ENCODE measurements at regions not wholly inside any gene's neighbourhood (a gene's known extent, or its start where the extent isn't known, plus 50 kb on each side); places are given as distances from the start of the nearest gene placed in this dataset.

DNA sequence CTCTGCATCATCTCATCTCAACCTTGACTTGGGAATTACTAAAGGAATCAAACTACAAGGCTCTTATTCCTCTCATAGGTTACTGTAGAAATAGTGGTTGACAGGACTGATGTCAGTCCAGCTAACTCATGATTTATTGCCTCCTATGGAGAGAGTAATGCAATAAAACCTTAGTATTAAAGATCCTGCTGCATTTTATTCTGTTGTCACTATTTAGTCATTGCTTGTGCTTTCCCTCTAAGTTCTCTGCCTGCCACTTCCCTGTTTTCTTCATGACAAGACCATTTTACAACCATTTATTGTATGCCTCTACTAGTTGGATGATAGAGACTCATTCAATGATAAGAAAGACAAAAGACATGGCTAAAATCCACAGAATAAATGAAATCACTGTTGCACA lies 134.1 kb upstream of the GRM7 start (continued):
- TF ChIP-seq, protein P1, sequence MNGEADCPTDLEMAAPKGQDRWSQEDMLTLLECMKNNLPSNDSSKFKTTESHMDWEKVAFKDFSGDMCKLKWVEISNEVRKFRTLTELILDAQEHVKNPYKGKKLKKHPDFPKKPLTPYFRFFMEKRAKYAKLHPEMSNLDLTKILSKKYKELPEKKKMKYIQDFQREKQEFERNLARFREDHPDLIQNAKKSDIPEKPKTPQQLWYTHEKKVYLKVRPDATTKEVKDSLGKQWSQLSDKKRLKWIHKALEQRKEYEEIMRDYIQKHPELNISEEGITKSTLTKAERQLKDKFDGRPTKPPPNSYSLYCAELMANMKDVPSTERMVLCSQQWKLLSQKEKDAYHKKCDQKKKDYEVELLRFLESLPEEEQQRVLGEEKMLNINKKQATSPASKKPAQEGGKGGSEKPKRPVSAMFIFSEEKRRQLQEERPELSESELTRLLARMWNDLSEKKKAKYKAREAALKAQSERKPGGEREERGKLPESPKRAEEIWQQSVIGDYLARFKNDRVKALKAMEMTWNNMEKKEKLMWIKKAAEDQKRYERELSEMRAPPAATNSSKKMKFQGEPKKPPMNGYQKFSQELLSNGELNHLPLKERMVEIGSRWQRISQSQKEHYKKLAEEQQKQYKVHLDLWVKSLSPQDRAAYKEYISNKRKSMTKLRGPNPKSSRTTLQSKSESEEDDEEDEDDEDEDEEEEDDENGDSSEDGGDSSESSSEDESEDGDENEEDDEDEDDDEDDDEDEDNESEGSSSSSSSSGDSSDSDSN (CRISPR knock-in tag; IDR thresholded peaks at IDR 0.05) = no peak
- TF ChIP-seq, protein P2, sequence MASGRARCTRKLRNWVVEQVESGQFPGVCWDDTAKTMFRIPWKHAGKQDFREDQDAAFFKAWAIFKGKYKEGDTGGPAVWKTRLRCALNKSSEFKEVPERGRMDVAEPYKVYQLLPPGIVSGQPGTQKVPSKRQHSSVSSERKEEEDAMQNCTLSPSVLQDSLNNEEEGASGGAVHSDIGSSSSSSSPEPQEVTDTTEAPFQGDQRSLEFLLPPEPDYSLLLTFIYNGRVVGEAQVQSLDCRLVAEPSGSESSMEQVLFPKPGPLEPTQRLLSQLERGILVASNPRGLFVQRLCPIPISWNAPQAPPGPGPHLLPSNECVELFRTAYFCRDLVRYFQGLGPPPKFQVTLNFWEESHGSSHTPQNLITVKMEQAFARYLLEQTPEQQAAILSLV (CRISPR knock-in tag; IDR thresholded peaks at IDR 0.05; ENCODE audit: borderline replicate concordance) = no peak
- TF ChIP-seq, protein P3, sequence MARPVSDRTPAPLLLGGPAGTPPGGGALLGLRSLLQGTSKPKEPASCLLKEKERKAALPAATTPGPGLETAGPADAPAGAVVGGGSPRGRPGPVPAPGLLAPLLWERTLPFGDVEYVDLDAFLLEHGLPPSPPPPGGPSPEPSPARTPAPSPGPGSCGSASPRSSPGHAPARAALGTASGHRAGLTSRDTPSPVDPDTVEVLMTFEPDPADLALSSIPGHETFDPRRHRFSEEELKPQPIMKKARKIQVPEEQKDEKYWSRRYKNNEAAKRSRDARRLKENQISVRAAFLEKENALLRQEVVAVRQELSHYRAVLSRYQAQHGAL (CRISPR knock-in tag; IDR thresholded peaks at IDR 0.05; ENCODE audit: not compliant biosample characterization) = no peak
- TF ChIP-seq PTBP1 (IDR thresholded peaks at IDR 0.05; ENCODE audit: low read depth, low read length, poor library complexity, severe bottlenecking) (no peak), ZNF691 (CRISPR knock-in tag; IDR thresholded peaks at IDR 0.05; ENCODE audit: borderline replicate concordance, low read depth) (no peak), ZFP1 (CRISPR knock-in tag; IDR thresholded peaks at IDR 0.05) (no peak), POLR2AphosphoS2 (IDR thresholded peaks at IDR 0.05; ENCODE audit: low read depth, low read length) (no peak), MAZ (IDR thresholded peaks at IDR 0.05; ENCODE audit: borderline replicate concordance, low read depth, low read length) (no peak), MAZ (CRISPR knock-in tag; IDR thresholded peaks at IDR 0.05; ENCODE audit: low read depth) (no peak), RAD21 (CRISPR knock-in tag; IDR thresholded peaks at IDR 0.05) (no peak)
- TF ChIP-seq, protein P4, sequence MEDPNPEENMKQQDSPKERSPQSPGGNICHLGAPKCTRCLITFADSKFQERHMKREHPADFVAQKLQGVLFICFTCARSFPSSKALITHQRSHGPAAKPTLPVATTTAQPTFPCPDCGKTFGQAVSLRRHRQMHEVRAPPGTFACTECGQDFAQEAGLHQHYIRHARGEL (CRISPR knock-in tag; IDR thresholded peaks at IDR 0.05) = no peak
